GM12875 (cell line): ENCODE measurements at regions not wholly inside any gene's neighbourhood (a gene's known extent, or its start where the extent isn't known, plus 50 kb on each side); places are given as distances from the start of the nearest gene placed in this dataset.

Source experiments
- H3K4me3 ChIP-seq: one replicate; pipeline ENCODE4 v1.5.1; 2011; ENCODE audit warnings: low read depth, low read length, control low read depth
- TF ChIP-seq, protein P1 (sequence below): IDR thresholded peaks from 2 replicates; pipeline ENCODE4 v1.5.1; 2011; ENCODE audit warnings: low read depth, mild to moderate bottlenecking, control low read depth, inconsistent platforms, low read length, moderate library complexity, borderline replicate concordance; ENCODE audit not compliant: insufficient read depth

- TF ChIP-seq, protein P1, sequence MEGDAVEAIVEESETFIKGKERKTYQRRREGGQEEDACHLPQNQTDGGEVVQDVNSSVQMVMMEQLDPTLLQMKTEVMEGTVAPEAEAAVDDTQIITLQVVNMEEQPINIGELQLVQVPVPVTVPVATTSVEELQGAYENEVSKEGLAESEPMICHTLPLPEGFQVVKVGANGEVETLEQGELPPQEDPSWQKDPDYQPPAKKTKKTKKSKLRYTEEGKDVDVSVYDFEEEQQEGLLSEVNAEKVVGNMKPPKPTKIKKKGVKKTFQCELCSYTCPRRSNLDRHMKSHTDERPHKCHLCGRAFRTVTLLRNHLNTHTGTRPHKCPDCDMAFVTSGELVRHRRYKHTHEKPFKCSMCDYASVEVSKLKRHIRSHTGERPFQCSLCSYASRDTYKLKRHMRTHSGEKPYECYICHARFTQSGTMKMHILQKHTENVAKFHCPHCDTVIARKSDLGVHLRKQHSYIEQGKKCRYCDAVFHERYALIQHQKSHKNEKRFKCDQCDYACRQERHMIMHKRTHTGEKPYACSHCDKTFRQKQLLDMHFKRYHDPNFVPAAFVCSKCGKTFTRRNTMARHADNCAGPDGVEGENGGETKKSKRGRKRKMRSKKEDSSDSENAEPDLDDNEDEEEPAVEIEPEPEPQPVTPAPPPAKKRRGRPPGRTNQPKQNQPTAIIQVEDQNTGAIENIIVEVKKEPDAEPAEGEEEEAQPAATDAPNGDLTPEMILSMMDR = no peak
- no peak overlapping the region for H3K4me3 ChIP-seq
These were observed 138.4 kb upstream of the NALF2 start for GRCh38 chrX:69365755-69366154.

DNA sequence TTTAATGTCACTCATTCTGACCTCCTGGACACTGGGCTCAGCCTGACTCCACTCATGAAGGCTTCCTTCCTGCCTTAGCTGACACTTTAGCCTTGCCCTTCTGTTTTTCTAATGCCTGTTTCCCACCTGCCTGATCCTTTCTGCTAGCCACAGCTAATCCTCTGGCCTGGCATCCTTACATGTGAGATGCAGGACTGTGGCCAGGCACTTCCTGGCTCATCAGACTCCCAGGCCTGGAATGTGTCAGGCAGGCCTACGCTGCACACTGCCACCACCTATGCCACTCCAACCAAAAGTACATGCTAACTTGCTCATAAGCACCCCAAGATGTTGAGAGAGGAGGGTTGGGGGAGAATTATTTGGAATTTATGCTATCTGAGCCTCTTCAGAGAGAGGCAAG is 138.8 kb upstream of the NALF2 start:
- TF ChIP-seq, protein P1 = no peak
- no peak overlapping the region for H3K4me3 ChIP-seq

GRCh38 chrX:69362856-69363255 is 141.3 kb upstream of the NALF2 start:
- no peak overlapping the region for H3K4me3 ChIP-seq
- TF ChIP-seq, protein P1 = no peak

DNA sequence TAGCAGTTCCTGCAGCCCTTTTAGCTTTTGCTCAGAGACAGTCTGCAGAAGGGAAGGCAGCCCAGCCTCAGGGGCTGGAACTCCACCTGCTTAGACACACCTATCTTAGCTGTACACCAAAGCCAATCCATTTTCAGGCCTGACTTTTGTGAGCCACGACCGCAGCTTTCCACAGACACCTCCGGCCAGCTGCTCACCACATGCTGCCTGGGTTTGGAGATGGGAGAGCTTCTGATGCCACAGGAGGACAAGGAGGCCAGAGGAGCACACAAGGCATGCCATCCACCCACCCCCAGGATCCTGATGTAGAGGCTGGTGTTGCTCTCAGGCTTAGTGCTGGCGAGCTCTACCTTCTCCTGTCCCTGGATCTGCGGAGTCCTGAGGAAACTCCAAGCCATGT is 141.8 kb upstream of the NALF2 start:
- TF ChIP-seq, protein P1 = no peak
- no peak overlapping the region for H3K4me3 ChIP-seq

GRCh38 chrX:69361311-69361845 is 142.7 kb upstream of the NALF2 start:
- TF ChIP-seq, protein P1 = no peak
- no peak overlapping the region for H3K4me3 ChIP-seq

GRCh38 chrX:69357317-69357716 is 146.8 kb upstream of the NALF2 start:
- TF ChIP-seq, protein P1 = no peak

DNA sequence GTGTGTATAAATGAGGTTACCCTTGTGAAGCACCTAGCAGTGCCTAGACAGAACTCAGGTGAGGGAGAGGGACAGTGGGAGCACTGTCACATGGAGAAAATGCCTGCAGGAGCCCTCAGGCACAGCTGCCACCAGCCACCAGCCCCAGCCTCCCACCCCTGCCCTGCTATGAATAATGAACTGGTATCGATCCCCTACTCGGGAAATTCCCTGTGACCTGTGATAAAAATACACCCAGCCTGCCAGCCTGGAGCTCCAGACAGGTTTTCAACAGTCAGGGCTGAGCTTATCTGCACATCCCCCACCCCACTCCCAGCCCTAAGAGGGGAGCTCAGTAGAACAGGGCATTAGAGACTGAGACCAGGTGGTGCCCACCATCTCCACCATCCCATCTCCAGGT is 159.6 kb upstream of the PJA1 start:
- H3K4me3 ChIP-seq = no peak overlapping the region
- TF ChIP-seq, protein P1 = no peak

More at GRCh38 chrX:69357317-69357716, 146.8 kb upstream of the NALF2 start:
- no peak overlapping the region for H3K4me3 ChIP-seq
